ENCODE measurements at regions not wholly inside any gene's neighbourhood (a gene's known extent, or its start where the extent isn't known, plus 50 kb on each side); places are given as distances from the start of the nearest gene placed in this dataset.

GRCh38 chr2:121135168-121135853, 149.7 kb downstream of the TFCP2L1 start:
- Histone ChIP-seq H3K4me3 (replicated peaks in 1 of 3; ENCODE audit: insufficient read depth in 1 of 3, low read depth in 1 of 3, low read length in 3 of 3) (no peak overlapping the region), H3K9me1 (replicated peaks; ENCODE audit: control insufficient read depth, extremely low read depth, insufficient read depth, low read length) (no peaks in the 10 kb centered on the region), H3K79me2 (ENCODE audit: control insufficient read depth, insufficient read depth, low read length) (no peaks in the 10 kb centered on the region), H3K27me3 (ENCODE audit: control insufficient read depth in 2 of 2, insufficient read depth in 2 of 2, low read length in 2 of 2) (no peaks in the 10 kb centered on the region), H3K4me2 (ENCODE audit: insufficient read depth, low read length) (no peak overlapping the region), H4K20me1 (replicated peaks; ENCODE audit: control insufficient read depth, extremely low read depth, insufficient read depth, low read length) (no peaks in the 10 kb centered on the region), H3K4me1 (ENCODE audit: control insufficient read depth, extremely low read depth, insufficient read depth, low read length) (no peaks in the 10 kb centered on the region), H2AFZ (ENCODE audit: low read depth, low read length) (no peak overlapping the region), H3K36me3 (ENCODE audit: control insufficient read depth in 2 of 2, extremely low read depth in 1 of 2, insufficient read depth in 2 of 2, low read length in 2 of 2) (no peaks in the 10 kb centered on the region), H3K27ac (ENCODE audit: insufficient read depth, low read depth, low read length) (no peak overlapping the region), H3K9ac (replicated peaks; ENCODE audit: extremely low read depth, insufficient read depth, low read length) (no peak overlapping the region), H3K9me3 (replicated peaks; ENCODE audit: control insufficient read depth, insufficient read depth, low read length) (no peaks in the 10 kb centered on the region)
- intact Hi-C loops (cut with micrococcal nuclease) (no loop called here), dilution Hi-C loops (cut with MboI; ENCODE audit: extremely low pct_ligation_motif_present, low sequenced_read_pairs) (no loop called here)
- ChIA-PET POLR2A (no interaction called here), CTCF (interaction anchor here (0.7 kb wide), 1 partner anchor 40 kb away, joined by 3 read pairs; no protein-coding TSS in a partner anchor)
- no peak for TF ChIP-seq POLR2AphosphoS5 (IDR thresholded peaks at IDR 0.05; ENCODE audit: insufficient read depth, low read depth, low read length)
- TF ChIP-seq FOS (IDR thresholded peaks at IDR 0.05; ENCODE audit: borderline replicate concordance, insufficient read depth, low read length) = no peak
- TF ChIP-seq GATA2 (IDR thresholded peaks at IDR 0.05; ENCODE audit: insufficient read depth, insufficient read length, low read depth, low read length) = no peak
- TF ChIP-seq JUN (IDR thresholded peaks at IDR 0.05; ENCODE audit: borderline replicate concordance, insufficient read depth, insufficient read length, low read depth) = no peak
- TF ChIP-seq CTCF (IDR thresholded peaks at IDR 0.05; ENCODE audit: extremely low read depth in 1 of 2, insufficient read depth in 1 of 2, low read depth in 1 of 2, low read length in 2 of 2) = no peak
- no peak for TF ChIP-seq EZH2 (IDR thresholded peaks at IDR 0.05; ENCODE audit: borderline replicate concordance, low read depth, low read length, severe bottlenecking)
- TF ChIP-seq POLR2A (IDR thresholded peaks at IDR 0.05; ENCODE audit: low read depth, low read length) = no peak
- TF ChIP-seq MAX (IDR thresholded peaks at IDR 0.05; ENCODE audit: insufficient read depth, insufficient read length) = no peak
- no peak for FAIRE-seq
- DNase-seq (ENCODE audit: low read depth, low spot score) = no peak
- BruUV-seq (replicated peaks) = no TSS peak
